K562 (cell line): ENCODE measurements at regions not wholly inside any gene's neighbourhood (a gene's known extent, or its start where the extent isn't known, plus 50 kb on each side); places are given as distances from the start of the nearest gene placed in this dataset.
"Not testable (repeated sequence)": the region's sequence is repeated elsewhere in the genome, so short reads cannot be mapped to it uniquely, and the experiment has no call there.

ENCODE experiments used
- ATAC-seq: fragments of 200-7000 bp; cut with Tn5 transposase; 3 replicates; pipeline ENCODE4 v1.9.1; 2020; ENCODE audit warnings: moderate library complexity
- BruUV-seq: library from RNA; stranded (reverse); fragments of 400-500 nt; replicated peaks from 2 replicates; lab custom pipeline; 2021; lab: Mats Ljungman, UMichigan
- CTCF ChIA-PET: fragments of 300-600 bp; formaldehyde crosslinking; extraction: SDS; loops from one replicate; lab custom pipeline; 2021; ENCODE audit warnings: low intra/inter-chr PET ratio; lab: Yijun Ruan, JAX
- POLR2A ChIA-PET: fragments of 300-600, 350-650 bp; sonication (Branson Sonifier 250); formaldehyde crosslinking; extraction: SDS; loops from one replicate; lab custom pipeline; 2021; ENCODE audit warnings: antibody characterized with exemption, inconsistent platforms; lab: Yijun Ruan, JAX
- DNase-seq, 4 experiments: peaks; one replicate each; pipeline versions ENCODE4 v3.0.0 to v3.0.0-alpha.2; 2011 to 2018; ENCODE audit warnings: low spot score in 3 of 4, mixed read lengths in 3 of 4; ENCODE audit errors: extremely low read depth in 1 of 4
- FAIRE-seq: peaks from 2 replicates; lab custom pipeline; 2011; peaks lifted over from hg19 to GRCh38; lab: Jason Lieb, UNC
- H2AFZ ChIP-seq: 2 replicates; pipeline ENCODE4 v1.6.0; 2011; ENCODE audit warnings: low read depth, low read length, control low read depth, inconsistent platforms
- H3K27ac ChIP-seq: fragments of 200-600 bp; 3 replicates; pipeline ENCODE4 v1.8.0; 2011; ENCODE audit warnings: low read depth, mild to moderate bottlenecking, control low read depth, inconsistent platforms, low read length, moderate library complexity, mixed read lengths; ENCODE audit errors: extremely low read depth
- H3K27me3 ChIP-seq, 2 experiments: fragments of 300-600 bp in 1 of 2; 2 replicates in 1 of 2; 3 replicates in 1 of 2; pipeline versions ENCODE4 v1.6.0 to v1.8.0; 2011; ENCODE audit warnings: inconsistent platforms in 2 of 2, low read length in 2 of 2, mild to moderate bottlenecking in 1 of 2, mixed read lengths in 1 of 2, moderate library complexity in 1 of 2; ENCODE audit not compliant: control insufficient read depth in 2 of 2, insufficient read depth in 2 of 2
- H3K36me3 ChIP-seq: fragments of 300-600 bp; 3 replicates; pipeline ENCODE4 v1.8.0; 2011; ENCODE audit warnings: mild to moderate bottlenecking, low read length, inconsistent platforms; ENCODE audit not compliant: control insufficient read depth, insufficient read depth
- H3K4me1 ChIP-seq, 2 experiments: fragments of 200-600 bp in 1 of 2; replicated peaks in 1 of 2; 2 replicates in 1 of 2; 3 replicates in 1 of 2; pipeline versions ENCODE4 v1.5.1 to v1.8.0; 2011; ENCODE audit warnings: inconsistent platforms in 2 of 2, low read length in 2 of 2, mild to moderate bottlenecking in 1 of 2, mixed read lengths in 1 of 2, moderate library complexity in 1 of 2; ENCODE audit not compliant: control insufficient read depth in 2 of 2, insufficient read depth in 2 of 2
- H3K4me2 ChIP-seq: 2 replicates; pipeline ENCODE4 v1.6.1; 2011; ENCODE audit warnings: low read length, control low read depth, inconsistent platforms, mixed read lengths; ENCODE audit not compliant: insufficient read depth
- H3K4me3 ChIP-seq: fragments of 200-600 bp; sonication (generic), shearing (Covaris generic); 2 replicates; pipeline ENCODE4 v1.5.1; 2016; ENCODE audit warnings: control low read depth, inconsistent platforms
- H3K79me2 ChIP-seq: fragments of 200-600 bp; 3 replicates; pipeline ENCODE4 v1.8.0; 2011; ENCODE audit warnings: low read length, inconsistent platforms; ENCODE audit not compliant: control insufficient read depth, insufficient read depth
- H3K9ac ChIP-seq, 2 experiments: 2 replicates each; pipeline versions ENCODE4 v1.6.0 to v1.6.1; 2011; ENCODE audit warnings: low read depth in 2 of 2, low read length in 2 of 2, control low read depth in 1 of 2, inconsistent platforms in 1 of 2, mild to moderate bottlenecking in 1 of 2, mixed read lengths in 1 of 2; ENCODE audit not compliant: insufficient read depth in 1 of 2
- H3K9me1 ChIP-seq: one replicate; pipeline ENCODE4 v1.6.0; 2011; ENCODE audit warnings: inconsistent platforms, mild to moderate bottlenecking, low read length, moderate library complexity; ENCODE audit not compliant: control insufficient read depth, insufficient read depth
- H3K9me3 ChIP-seq: replicated peaks from 2 replicates; pipeline ENCODE4 v1.5.1; 2011; ENCODE audit warnings: low read depth, low read length, inconsistent platforms; ENCODE audit not compliant: control insufficient read depth, insufficient read depth
- H4K20me1 ChIP-seq: replicated peaks from 2 replicates; pipeline ENCODE4 v1.6.1; 2011; ENCODE audit warnings: low read length, inconsistent platforms, mixed read lengths; ENCODE audit not compliant: control insufficient read depth, insufficient read depth
- C11orf30 ChIP-seq: fragments of 450-650 bp; IDR thresholded peaks from 2 replicates; pipeline ENCODE4 v1.6.1; 2016; ENCODE audit warnings: low read depth, mild to moderate bottlenecking
- KAT2B ChIP-seq: IDR thresholded peaks from one replicate; pipeline ENCODE4 v1.6.1; 2012; ENCODE audit warnings: low read depth, mild to moderate bottlenecking, control low read depth, inconsistent platforms, low read length, moderate library complexity
- MAFF ChIP-seq: IDR thresholded peaks from 2 replicates; pipeline ENCODE4 v1.6.1; 2012; ENCODE audit warnings: low read length, improper control_type of control experiment
- MAFG ChIP-seq: fragments of 450-650 bp; conservative IDR thresholded peaks from 2 replicates; pipeline ENCODE4 v1.6.1; 2016; ENCODE audit warnings: missing genetic modification characterization, missing compliant biosample characterization
- MAFK ChIP-seq: IDR thresholded peaks from 2 replicates; pipeline ENCODE4 v1.6.1; 2011; ENCODE audit warnings: low read length, improper control_type of control experiment
- ZNF316 ChIP-seq: fragments of 450-650 bp; IDR thresholded peaks from 2 replicates; pipeline ENCODE4 v1.6.1; 2016
- WGBS: fragments of 100-300 bp; shearing (Covaris generic); methylation state at CpG from one replicate; pipeline ENCODE4 v1.1.6; 2016; ENCODE audit warnings: low coverage, mixed read lengths; ENCODE audit not compliant: insufficient coverage; ENCODE audit errors: missing lambda C conversion rate; 5-methylcytosine and 5-hydroxymethylcytosine counted together
- in situ Hi-C: fragments of 300-500 bp; cut with MboI; formaldehyde crosslinking; loops from 4 replicates; pipeline ENCODE4 v1.15.0; 2018; ENCODE audit warnings: inconsistent platforms, mixed read lengths
- intact Hi-C: fragments of 100-400 bp; cut with micrococcal nuclease; formaldehyde crosslinking; loops from 2 replicates; pipeline ENCODE4 v1.14.2; 2022

DNA sequence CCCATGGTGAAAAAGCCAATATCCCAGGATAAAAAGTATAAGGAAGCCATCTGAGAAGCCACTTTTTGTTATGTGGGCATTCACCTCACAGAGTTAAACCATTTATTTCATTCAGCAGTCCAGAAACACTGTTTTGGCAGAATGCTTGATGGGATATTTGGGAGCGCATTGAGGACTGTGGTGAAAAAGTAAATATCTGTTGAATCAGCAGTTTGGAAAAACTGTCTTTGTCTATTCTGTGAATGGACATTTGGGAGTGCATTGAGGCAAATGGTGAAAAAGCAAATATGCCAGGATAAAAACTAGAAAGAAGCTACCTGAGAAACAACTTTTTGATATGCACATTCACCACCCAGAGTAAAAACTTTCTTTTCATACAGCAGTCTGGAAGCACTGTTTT lies 276.2 kb upstream of the TRIM48 start:
- ATAC-seq (no peak), FAIRE-seq (no peak), DNase-seq (no peak)
- H3K27ac ChIP-seq: no peak overlapping the region
- H4K20me1 ChIP-seq: no peaks in the 10 kb centered on the region
- no peaks in the 10 kb centered on the region for H3K79me2 ChIP-seq
- no peak overlapping the region for H3K9ac ChIP-seq
- H3K4me3 ChIP-seq: no peak overlapping the region
- 0% methylated on average over 1 of the region's 1 CpG for WGBS
- no TSS peak for BruUV-seq
- H3K9me3 ChIP-seq: 0 out of 2 replicates have a peak, but pooled peaks cover 2% of the 10 kb centered on the region
- CTCF ChIA-PET: no interaction called here
- in situ Hi-C loops: no loop called here
- H3K27me3 ChIP-seq: no peaks in the 10 kb centered on the region
- TF ChIP-seq MAFK: peak; percentile 46
- no peak for TF ChIP-seq KAT2B
- no peaks in the 10 kb centered on the region for H3K9me1 ChIP-seq
- intact Hi-C loops: no loop called here
- no peaks in the 10 kb centered on the region for H3K4me1 ChIP-seq
- H3K36me3 ChIP-seq: no peaks in the 10 kb centered on the region
- no peak overlapping the region for H3K4me2 ChIP-seq
- no peak overlapping the region for H2AFZ ChIP-seq
- POLR2A ChIA-PET: no interaction called here

DNA sequence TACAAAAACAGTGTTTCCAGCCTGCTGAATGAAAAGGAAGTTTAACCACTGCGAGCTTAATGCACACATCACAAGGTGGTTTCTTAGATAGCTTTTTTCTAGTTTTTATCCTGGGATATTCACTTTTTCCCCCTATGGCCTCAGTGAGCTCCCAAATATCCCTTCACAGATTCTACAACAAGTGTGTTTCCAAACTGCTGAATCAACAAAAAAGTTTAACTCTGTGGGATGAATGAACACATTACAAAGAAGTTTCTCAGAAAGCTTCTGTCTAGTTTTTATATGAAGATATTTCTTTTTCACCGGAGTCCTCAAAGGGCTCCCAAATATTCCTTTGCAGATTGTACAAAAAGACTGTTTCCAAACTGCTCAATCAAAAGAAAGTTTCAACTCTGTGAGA lies 233.1 kb upstream of the TRIM48 start:
- FAIRE-seq, POLR2A ChIA-PET, in situ Hi-C loops, H3K79me2 ChIP-seq, H2AFZ ChIP-seq, BruUV-seq, H3K36me3 ChIP-seq, H3K4me2 ChIP-seq, H3K4me1 ChIP-seq, H3K9me3 ChIP-seq, H4K20me1 ChIP-seq, intact Hi-C loops, H3K9me1 ChIP-seq, H3K4me3 ChIP-seq, ATAC-seq, DNase-seq, H3K27ac ChIP-seq: not testable (repeated sequence)
- WGBS: 4% methylated on average over 2 of the region's 2 CpGs
- TF ChIP-seq MAFF (0 out of 2 replicates have a peak, but pooled peaks have one; percentile 38), MAFG (tag) (peak; percentile 54), MAFK (peak; percentile 44; the same call in 1 of the 2 replicates), ZNF316 (peak; percentile 57), C11orf30 (peak; percentile 20; the same call in 1 of the 2 replicates)
- TF ChIP-seq, all 486 proteins: peak for 5; not testable (repeated sequence) for 481
- CTCF ChIA-PET, H3K27me3 ChIP-seq, H3K9ac ChIP-seq: not testable (repeated sequence)
